GM18909 (cell line): ENCODE measurements at regions not wholly inside any gene's neighbourhood (a gene's known extent, or its start where the extent isn't known, plus 50 kb on each side); places are given as distances from the start of the nearest gene placed in this dataset.
"Not testable (repeated sequence)": the region's sequence is repeated elsewhere in the genome, so short reads cannot be mapped to it uniquely, and the experiment has no call there.

ENCODE experiments used
- ATAC-seq: cut with Tn5 transposase; IDR thresholded peaks from one replicate; pipeline ENCODE4 v1.9.1; 2021; ENCODE audit warnings: mild to moderate bottlenecking; ENCODE audit not compliant: unreplicated experiment, poor library complexity

- ATAC-seq, result not testable (repeated sequence)
Observed at GRCh38 chr16:29097965-29098364, 113.1 kb downstream of the LAT start.

- ATAC-seq, result not testable (repeated sequence)
Observed at GRCh38 chr16:29094729-29095624, 110.1 kb downstream of the LAT start.

- ATAC-seq, result not testable (repeated sequence)
Observed at GRCh38 chr16:29094325-29094724, 109.5 kb downstream of the LAT start.

- ATAC-seq, result not testable (repeated sequence)
Observed at GRCh38 chr16:29089679-29090078, 104.8 kb downstream of the LAT start.

- ATAC-seq, result not testable (repeated sequence)
Observed at GRCh38 chr16:29087673-29088072, 102.8 kb downstream of the LAT start.

GRCh38 chr16:29081829-29082639 lies 97.2 kb downstream of the LAT start:
- peak; percentile 47 for ATAC-seq

GRCh38 chr16:29074554-29075402 lies 89.9 kb downstream of the LAT start:
- ATAC-seq, result peak; percentile 87

- ATAC-seq, result not testable (repeated sequence)
Observed at GRCh38 chr16:29062235-29062634, 77.4 kb downstream of the LAT start.

- not testable (repeated sequence) for ATAC-seq
Observed at GRCh38 chr16:29061467-29061921, 76.6 kb downstream of the LAT start.

- not testable (repeated sequence) for ATAC-seq
Observed at GRCh38 chr16:29060022-29060810, 75.4 kb downstream of the LAT start.

- ATAC-seq, result not testable (repeated sequence)
Observed at GRCh38 chr16:29059575-29059974, 74.7 kb downstream of the LAT start.
